ENCODE measurements at regions not wholly inside any gene's neighbourhood (a gene's known extent, or its start where the extent isn't known, plus 50 kb on each side); places are given as distances from the start of the nearest gene placed in this dataset.
A peak's percentile ranks its signal among the peaks of the same experiment; 100 is the strongest.

DNA sequence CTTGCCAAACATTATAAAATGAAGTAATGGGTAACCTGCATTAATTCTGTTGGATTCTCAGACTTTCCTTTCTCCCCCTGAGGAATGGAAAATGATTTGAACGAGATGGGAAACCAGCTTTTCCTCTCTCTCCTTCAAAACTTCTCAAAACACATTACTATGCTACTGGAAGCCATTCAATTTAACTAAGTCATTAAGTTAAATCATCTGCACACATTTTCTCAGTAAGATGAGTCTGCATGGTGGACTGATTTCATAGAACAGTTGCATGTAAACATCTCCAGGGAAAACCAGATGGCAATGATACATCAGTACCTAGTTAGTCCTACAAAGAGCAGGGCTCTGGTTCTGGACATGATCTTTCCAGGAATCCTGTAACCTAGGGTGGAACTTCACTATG is 59.9 kb downstream of the BMP4 start:
- H3K4me3 ChIP-seq = no peak overlapping the region
- H3K9me3 ChIP-seq = no peaks in the 10 kb centered on the region
- no peaks in the 10 kb centered on the region for H3K36me3 ChIP-seq
- no peak for DNase-seq
- no peak overlapping the region for H3K9ac ChIP-seq (ENCODE audit: low read depth in 2 of 2, low read length in 2 of 2)
- no peaks in the 10 kb centered on the region for H3K4me1 ChIP-seq
- intact Hi-C loops (cut with DNase I) = no loop called here
- TF ChIP-seq, protein P1, sequence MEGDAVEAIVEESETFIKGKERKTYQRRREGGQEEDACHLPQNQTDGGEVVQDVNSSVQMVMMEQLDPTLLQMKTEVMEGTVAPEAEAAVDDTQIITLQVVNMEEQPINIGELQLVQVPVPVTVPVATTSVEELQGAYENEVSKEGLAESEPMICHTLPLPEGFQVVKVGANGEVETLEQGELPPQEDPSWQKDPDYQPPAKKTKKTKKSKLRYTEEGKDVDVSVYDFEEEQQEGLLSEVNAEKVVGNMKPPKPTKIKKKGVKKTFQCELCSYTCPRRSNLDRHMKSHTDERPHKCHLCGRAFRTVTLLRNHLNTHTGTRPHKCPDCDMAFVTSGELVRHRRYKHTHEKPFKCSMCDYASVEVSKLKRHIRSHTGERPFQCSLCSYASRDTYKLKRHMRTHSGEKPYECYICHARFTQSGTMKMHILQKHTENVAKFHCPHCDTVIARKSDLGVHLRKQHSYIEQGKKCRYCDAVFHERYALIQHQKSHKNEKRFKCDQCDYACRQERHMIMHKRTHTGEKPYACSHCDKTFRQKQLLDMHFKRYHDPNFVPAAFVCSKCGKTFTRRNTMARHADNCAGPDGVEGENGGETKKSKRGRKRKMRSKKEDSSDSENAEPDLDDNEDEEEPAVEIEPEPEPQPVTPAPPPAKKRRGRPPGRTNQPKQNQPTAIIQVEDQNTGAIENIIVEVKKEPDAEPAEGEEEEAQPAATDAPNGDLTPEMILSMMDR (IDR thresholded peaks at IDR 0.05) = no peak
- H3K27me3 ChIP-seq = no peaks in the 10 kb centered on the region
- no peak overlapping the region for H3K27ac ChIP-seq

DNA sequence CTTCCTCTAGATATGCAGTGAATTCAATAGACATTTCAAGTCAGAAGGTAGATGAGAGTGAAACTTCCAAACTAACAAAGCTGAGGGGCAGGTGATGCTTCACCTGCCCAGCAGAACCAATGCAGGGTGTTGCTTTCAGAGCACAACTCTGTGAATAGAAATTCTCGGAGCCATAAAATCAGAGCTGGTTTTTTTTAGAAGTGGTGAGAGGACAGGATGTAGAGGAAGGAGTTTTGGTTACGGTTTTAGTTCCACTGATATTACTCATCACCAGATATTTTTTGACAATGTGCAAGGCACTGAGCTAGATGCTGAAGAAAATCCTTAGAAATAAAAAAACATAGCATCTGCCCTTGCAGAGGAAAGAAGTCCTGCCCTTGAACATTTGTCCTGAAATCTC is 62.2 kb downstream of the BMP4 start:
- TF ChIP-seq, protein P1 (IDR thresholded peaks at IDR 0.05) = no peak
- no peaks in the 10 kb centered on the region for H3K4me1 ChIP-seq
- intact Hi-C loops (cut with DNase I) = no loop called here
- no peaks in the 10 kb centered on the region for H3K9me3 ChIP-seq
- H3K36me3 ChIP-seq = no peaks in the 10 kb centered on the region
- no peak overlapping the region for H3K9ac ChIP-seq (ENCODE audit: low read depth in 2 of 2, low read length in 2 of 2)
- no peaks in the 10 kb centered on the region for H3K27me3 ChIP-seq
- no peak overlapping the region for H3K4me3 ChIP-seq
- no peak overlapping the region for H3K27ac ChIP-seq
- DNase-seq = no peak

DNA sequence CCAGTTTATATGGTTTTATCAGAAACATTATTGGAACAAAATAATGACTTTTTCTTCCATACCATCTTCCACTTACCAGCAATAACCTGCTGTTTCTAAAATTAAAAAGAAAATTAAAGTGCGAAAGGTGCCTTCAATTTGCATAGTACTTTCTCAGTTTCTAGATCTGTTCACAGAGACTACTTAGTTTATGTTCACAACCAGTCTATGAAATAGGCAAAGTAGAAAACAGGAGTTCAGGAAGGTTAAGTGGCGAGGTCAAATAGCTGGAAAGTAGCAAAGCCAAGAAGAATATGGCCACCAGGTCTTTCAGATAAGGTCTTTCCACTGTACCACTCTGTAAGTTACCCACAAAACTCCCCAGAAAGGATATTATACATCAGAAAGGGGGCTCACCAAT is 63.3 kb downstream of the BMP4 start:
- Histone ChIP-seq H3K27ac (no peak overlapping the region), H3K9me3 (no peaks in the 10 kb centered on the region), H3K4me3 (no peak overlapping the region), H3K36me3 (no peaks in the 10 kb centered on the region), H3K4me1 (no peaks in the 10 kb centered on the region), H3K9ac (ENCODE audit: low read depth in 2 of 2, low read length in 2 of 2) (no peak overlapping the region), H3K27me3 (no peaks in the 10 kb centered on the region)
- TF ChIP-seq, protein P1 (IDR thresholded peaks at IDR 0.05) = no peak
- DNase-seq = no peak
- intact Hi-C loops (cut with DNase I) = no loop called here

DNA sequence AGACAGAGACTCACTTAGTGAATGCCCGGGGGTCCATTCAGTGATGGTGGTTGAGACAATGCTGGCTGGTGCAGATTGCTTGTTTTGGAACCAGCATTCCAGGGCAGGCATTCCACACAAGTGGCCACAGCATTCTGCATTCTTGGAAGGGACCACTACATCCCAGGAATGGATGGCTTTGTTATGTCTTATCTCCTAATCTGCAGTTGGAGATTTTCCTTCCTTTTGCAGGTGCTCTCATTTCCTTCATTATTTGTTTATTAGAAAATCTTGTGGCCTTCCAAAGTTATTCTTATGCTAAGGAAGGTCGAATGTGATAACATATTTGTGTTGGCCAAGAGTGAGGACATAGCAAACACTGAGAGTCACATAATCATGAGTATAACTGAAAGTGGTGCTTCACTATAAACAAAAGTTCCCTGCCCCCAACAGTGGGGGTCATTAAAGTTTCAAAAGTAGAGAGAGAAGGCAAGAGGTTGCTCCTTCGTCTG is 66.0 kb downstream of the BMP4 start:
- Histone ChIP-seq H3K4me1 (no peaks in the 10 kb centered on the region), H3K36me3 (no peaks in the 10 kb centered on the region), H3K27me3 (no peaks in the 10 kb centered on the region), H3K27ac (no peak overlapping the region), H3K4me3 (no peak overlapping the region), H3K9ac (ENCODE audit: low read depth in 2 of 2, low read length in 2 of 2) (no peak overlapping the region), H3K9me3 (no peaks in the 10 kb centered on the region)
- intact Hi-C loops (cut with DNase I) = no loop called here
- TF ChIP-seq, protein P1 (IDR thresholded peaks at IDR 0.05) = no peak
- no peak for DNase-seq

DNA sequence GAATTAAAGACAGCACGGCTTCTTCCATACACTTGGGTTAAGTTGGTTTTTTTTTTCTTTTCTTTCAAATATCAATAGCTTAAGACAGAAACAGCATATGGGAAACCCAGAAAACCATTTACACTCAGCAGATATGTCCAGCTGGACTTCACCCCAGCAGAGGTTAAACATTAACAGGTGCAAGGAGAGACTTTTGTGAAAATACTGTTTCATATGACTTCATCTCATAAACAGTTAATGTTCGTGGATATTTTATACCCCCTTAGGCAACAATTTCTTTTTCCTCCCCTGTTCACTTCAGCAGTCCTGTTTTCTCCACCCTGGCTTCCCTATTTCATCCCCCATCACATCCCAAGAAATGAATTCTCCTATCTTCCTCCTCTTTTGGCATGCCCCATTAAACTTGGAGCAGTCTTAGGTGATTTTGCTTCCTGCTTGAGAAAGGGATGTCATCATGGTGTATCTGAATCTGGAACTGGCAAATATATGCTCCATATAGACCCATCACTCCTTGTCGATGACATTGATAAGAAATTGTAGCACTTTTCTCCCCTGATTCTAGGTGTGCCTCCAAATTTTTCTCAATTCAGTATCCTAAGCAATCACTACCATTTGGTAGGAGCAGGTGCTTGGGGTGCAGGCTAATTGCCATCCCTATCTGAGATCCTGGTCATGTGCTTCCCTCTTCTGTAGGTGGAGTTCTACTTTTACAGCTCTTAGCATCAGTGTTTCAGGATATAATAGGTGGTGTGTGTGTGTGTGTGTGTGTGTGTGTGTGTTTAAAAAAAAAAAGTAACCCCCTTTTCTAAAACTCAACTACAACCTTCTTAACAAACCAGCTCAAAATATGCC is 67.9 kb downstream of the BMP4 start:
- peak overlapping the region; percentile 77 for H3K27ac ChIP-seq
- no peaks in the 10 kb centered on the region for H3K4me1 ChIP-seq
- H3K4me3 ChIP-seq = no peak overlapping the region
- no peaks in the 10 kb centered on the region for H3K27me3 ChIP-seq
- H3K9me3 ChIP-seq = no peaks in the 10 kb centered on the region
- DNase-seq = peak; percentile 65
- H3K36me3 ChIP-seq = no peaks in the 10 kb centered on the region
- TF ChIP-seq, protein P1 (IDR thresholded peaks at IDR 0.05) = no peak
- peak overlapping the region in 1 of 2 donors; percentile 32 for H3K9ac ChIP-seq (ENCODE audit: low read depth in 2 of 2, low read length in 2 of 2)
- intact Hi-C loops (cut with DNase I) = no loop called here

Measured in colonic mucosa (tissue), 4 donors.